Upper lobe of left lung (tissue), 4 donors: ENCODE measurements at regions not wholly inside any gene's neighbourhood (a gene's known extent, or its start where the extent isn't known, plus 50 kb on each side); places are given as distances from the start of the nearest gene placed in this dataset.

Source experiments
- CTCF ChIP-seq, 6 experiments: fragments of 450-650 bp in 4 of 6; fragments of 200-600 bp in 2 of 6; sonication (generic) in 2 of 6; IDR thresholded peaks; one replicate each; pipeline ENCODE4 v1.5.1; 2016 to 2019; ENCODE audit warnings: antibody characterized with exemption in 6 of 6
- EP300 ChIP-seq, 4 donors: sonication (generic); formaldehyde crosslinking; IDR thresholded peaks; one replicate each; pipeline ENCODE4 v1.5.1; 2017; ENCODE audit warnings: antibody characterized with exemption in 4 of 4, control low read depth in 2 of 4
- POLR2AphosphoS5 ChIP-seq, 2 donors: sonication (generic); formaldehyde crosslinking; IDR thresholded peaks; one replicate each; pipeline ENCODE4 v1.5.1; 2017; ENCODE audit warnings: antibody characterized with exemption in 2 of 2

GRCh38 chr2:226114436-226114835 is 685.2 kb downstream of the IRS1 start:
- TF ChIP-seq CTCF (IDR thresholded peaks at IDR 0.05) (no peak), EP300 (IDR thresholded peaks at IDR 0.05) (no peak), POLR2AphosphoS5 (IDR thresholded peaks at IDR 0.05) (no peak)
